ENCODE measurements at regions not wholly inside any gene's neighbourhood (a gene's known extent, or its start where the extent isn't known, plus 50 kb on each side); places are given as distances from the start of the nearest gene placed in this dataset.

GRCh38 chr7:68425377-68425776 lies 1172.9 kb upstream of the AUTS2 start:
- TF ChIP-seq CTCF (IDR thresholded peaks at IDR 0.05) (no peak), POLR2A (IDR thresholded peaks at IDR 0.05) (no peak), POLR2AphosphoS5 (IDR thresholded peaks at IDR 0.05) (no peak)
